ENCODE measurements at regions not wholly inside any gene's neighbourhood (a gene's known extent, or its start where the extent isn't known, plus 50 kb on each side); places are given as distances from the start of the nearest gene placed in this dataset.

GRCh38 chr16:49075709-49076108, 205.9 kb downstream of the CBLN1 start:
- no peak for DNase-seq (ENCODE audit: low read depth in 2 of 2)
- H2AFZ ChIP-seq (ENCODE audit: low read length), result no peak overlapping the region
- no peaks in the 10 kb centered on the region for H3K4me1 ChIP-seq (ENCODE audit: control insufficient read depth, extremely low read depth, insufficient read depth, low read length)
- H3K27me3 ChIP-seq (ENCODE audit: control insufficient read depth, insufficient read depth, low read length), result no peaks in the 10 kb centered on the region
- H4K20me1 ChIP-seq (ENCODE audit: control insufficient read depth, extremely low read depth, insufficient read depth, low read length), result no peaks in the 10 kb centered on the region
- no peak overlapping the region for H3K4me3 ChIP-seq (replicated peaks in 1 of 4; ENCODE audit: control extremely low read depth in 1 of 4, insufficient read depth in 1 of 4, low read depth in 3 of 4, low read length in 4 of 4)
- H3K36me3 ChIP-seq (ENCODE audit: control insufficient read depth, insufficient read depth, low read length), result no peaks in the 10 kb centered on the region
- TF ChIP-seq EZH2 (IDR thresholded peaks at IDR 0.05; ENCODE audit: low read length, missing control alignments), result no peak
- H3K79me2 ChIP-seq (ENCODE audit: control insufficient read depth, insufficient read depth, low read length), result no peaks in the 10 kb centered on the region
- H3K27ac ChIP-seq (ENCODE audit: insufficient read depth, low read length), result no peak overlapping the region
- H3K9ac ChIP-seq (ENCODE audit: insufficient read depth, low read length), result no peak overlapping the region
- no peak overlapping the region for H3K4me2 ChIP-seq (ENCODE audit: extremely low read depth, insufficient read depth, low read length)
- H3K9me3 ChIP-seq (ENCODE audit: control insufficient read depth, insufficient read depth, low read depth, low read length), result no peaks in the 10 kb centered on the region

GRCh38 chr16:49068224-49068623, 213.4 kb downstream of the CBLN1 start:
- no peak for TF ChIP-seq CTCF (conservative IDR thresholded peaks at IDR 0.05 in 1 of 2, IDR thresholded peaks at IDR 0.05 in 1 of 2; ENCODE audit: low read depth in 1 of 2, low read length in 2 of 2)
- TF ChIP-seq EZH2 (IDR thresholded peaks at IDR 0.05; ENCODE audit: low read length, missing control alignments), result no peak
- Histone ChIP-seq H3K4me2 (ENCODE audit: extremely low read depth, insufficient read depth, low read length) (no peak overlapping the region), H3K36me3 (ENCODE audit: control insufficient read depth, insufficient read depth, low read length) (no peaks in the 10 kb centered on the region)

GRCh38 chr16:49067776-49068175, 213.9 kb downstream of the CBLN1 start:
- Histone ChIP-seq H3K4me2 (ENCODE audit: extremely low read depth, insufficient read depth, low read length) (no peak overlapping the region), H3K9me3 (ENCODE audit: control insufficient read depth, insufficient read depth, low read depth, low read length) (no peaks in the 10 kb centered on the region), H2AFZ (ENCODE audit: low read length) (no peak overlapping the region), H3K27me3 (ENCODE audit: control insufficient read depth, insufficient read depth, low read length) (no peaks in the 10 kb centered on the region), H4K20me1 (ENCODE audit: control insufficient read depth, extremely low read depth, insufficient read depth, low read length) (no peaks in the 10 kb centered on the region), H3K27ac (ENCODE audit: insufficient read depth, low read length) (no peak overlapping the region), H3K4me1 (ENCODE audit: control insufficient read depth, extremely low read depth, insufficient read depth, low read length) (no peaks in the 10 kb centered on the region), H3K79me2 (ENCODE audit: control insufficient read depth, insufficient read depth, low read length) (no peaks in the 10 kb centered on the region), H3K9ac (ENCODE audit: insufficient read depth, low read length) (no peak overlapping the region), H3K4me3 (replicated peaks in 1 of 4; ENCODE audit: control extremely low read depth in 1 of 4, insufficient read depth in 1 of 4, low read depth in 3 of 4, low read length in 4 of 4) (no peak overlapping the region), H3K36me3 (ENCODE audit: control insufficient read depth, insufficient read depth, low read length) (no peaks in the 10 kb centered on the region)
- TF ChIP-seq CTCF (conservative IDR thresholded peaks at IDR 0.05 in 1 of 2, IDR thresholded peaks at IDR 0.05 in 1 of 2; ENCODE audit: low read depth in 1 of 2, low read length in 2 of 2), result no peak
- no peak for TF ChIP-seq EZH2 (IDR thresholded peaks at IDR 0.05; ENCODE audit: low read length, missing control alignments)
- DNase-seq (ENCODE audit: low read depth in 2 of 2), result no peak

More at GRCh38 chr16:49068224-49068623, 213.4 kb downstream of the CBLN1 start:
- Histone ChIP-seq H3K27ac (ENCODE audit: insufficient read depth, low read length) (no peak overlapping the region), H4K20me1 (ENCODE audit: control insufficient read depth, extremely low read depth, insufficient read depth, low read length) (no peaks in the 10 kb centered on the region), H2AFZ (ENCODE audit: low read length) (no peak overlapping the region), H3K9ac (ENCODE audit: insufficient read depth, low read length) (no peak overlapping the region), H3K79me2 (ENCODE audit: control insufficient read depth, insufficient read depth, low read length) (no peaks in the 10 kb centered on the region), H3K9me3 (ENCODE audit: control insufficient read depth, insufficient read depth, low read depth, low read length) (no peaks in the 10 kb centered on the region), H3K27me3 (ENCODE audit: control insufficient read depth, insufficient read depth, low read length) (no peaks in the 10 kb centered on the region), H3K4me3 (replicated peaks in 1 of 4; ENCODE audit: control extremely low read depth in 1 of 4, insufficient read depth in 1 of 4, low read depth in 3 of 4, low read length in 4 of 4) (no peak overlapping the region), H3K4me1 (ENCODE audit: control insufficient read depth, extremely low read depth, insufficient read depth, low read length) (no peaks in the 10 kb centered on the region)
- no peak for DNase-seq (ENCODE audit: low read depth in 2 of 2)

All from fibroblast of lung (primary cell).